ENCODE measurements at regions not wholly inside any gene's neighbourhood (a gene's known extent, or its start where the extent isn't known, plus 50 kb on each side); places are given as distances from the start of the nearest gene placed in this dataset.

GRCh38 chr18:60493066-60493465, 120.5 kb upstream of the MC4R start:
- no peak for DNase-seq
- H3K4me3 ChIP-seq, result no peak overlapping the region
- no peaks in the 10 kb centered on the region for H3K36me3 ChIP-seq
- intact Hi-C loops (cut with DNase I; ENCODE audit: low total_unique reads), result no loop called here
- peaks cover 0 to 5% (median 0%) of the 10 kb centered on the region in 8 donors for H3K9me3 ChIP-seq
- no peak overlapping the region for H3K27ac ChIP-seq
- WGBS, 5 donors, result 61 to 73% (median 66%) methylated on average over 4 of the region's 4 CpGs
- no peaks in the 10 kb centered on the region for H3K27me3 ChIP-seq (replicated peaks in 1 of 7)
- TF ChIP-seq POLR2AphosphoS5 (IDR thresholded peaks at IDR 0.05), result no peak
- TF ChIP-seq POLR2A (IDR thresholded peaks at IDR 0.05), result no peak
- no peak for TF ChIP-seq CTCF (IDR thresholded peaks at IDR 0.05 in 8 of 11, conservative IDR thresholded peaks at IDR 0.05 in 3 of 11)
- H3K4me1 ChIP-seq, result no peaks in the 10 kb centered on the region

GRCh38 chr18:60499675-60500074, 127.1 kb upstream of the MC4R start:
- H3K27me3 ChIP-seq (replicated peaks in 1 of 7), result no peaks in the 10 kb centered on the region
- DNase-seq, result no peak
- intact Hi-C loops (cut with DNase I; ENCODE audit: low total_unique reads), result no loop called here
- H3K9me3 ChIP-seq, result peaks cover 0 to 5% (median 0%) of the 10 kb centered on the region in 8 donors
- no peak for TF ChIP-seq POLR2A (IDR thresholded peaks at IDR 0.05)
- no peak for TF ChIP-seq POLR2AphosphoS5 (IDR thresholded peaks at IDR 0.05)
- no peak for TF ChIP-seq CTCF (IDR thresholded peaks at IDR 0.05 in 8 of 11, conservative IDR thresholded peaks at IDR 0.05 in 3 of 11)
- H3K27ac ChIP-seq, result no peak overlapping the region
- H3K4me3 ChIP-seq, result no peak overlapping the region
- no peaks in the 10 kb centered on the region for H3K4me1 ChIP-seq
- H3K36me3 ChIP-seq, result no peaks in the 10 kb centered on the region
- WGBS, 5 donors, result 82 to 96% (median 90%) methylated on average over 4 of the region's 4 CpGs

- Histone ChIP-seq H3K36me3 (no peaks in the 10 kb centered on the region), H3K27ac (no peak overlapping the region), H3K27me3 (replicated peaks in 1 of 7) (no peaks in the 10 kb centered on the region), H3K9me3 (peaks cover 0 to under 1% (median 0%) of the 10 kb centered on the region in 8 donors), H3K4me3 (no peak overlapping the region), H3K4me1 (no peaks in the 10 kb centered on the region)
- TF ChIP-seq POLR2AphosphoS5 (IDR thresholded peaks at IDR 0.05) (no peak), CTCF (IDR thresholded peaks at IDR 0.05 in 8 of 11, conservative IDR thresholded peaks at IDR 0.05 in 3 of 11) (no peak), POLR2A (IDR thresholded peaks at IDR 0.05) (no peak)
- intact Hi-C loops (cut with DNase I; ENCODE audit: low total_unique reads), result no loop called here
- 78 to 95% (median 92%) methylated on average over 2 of the region's 2 CpGs for WGBS, 5 donors
- no peak for DNase-seq
Observed at GRCh38 chr18:60500960-60501359, 128.4 kb upstream of the MC4R start.

DNA sequence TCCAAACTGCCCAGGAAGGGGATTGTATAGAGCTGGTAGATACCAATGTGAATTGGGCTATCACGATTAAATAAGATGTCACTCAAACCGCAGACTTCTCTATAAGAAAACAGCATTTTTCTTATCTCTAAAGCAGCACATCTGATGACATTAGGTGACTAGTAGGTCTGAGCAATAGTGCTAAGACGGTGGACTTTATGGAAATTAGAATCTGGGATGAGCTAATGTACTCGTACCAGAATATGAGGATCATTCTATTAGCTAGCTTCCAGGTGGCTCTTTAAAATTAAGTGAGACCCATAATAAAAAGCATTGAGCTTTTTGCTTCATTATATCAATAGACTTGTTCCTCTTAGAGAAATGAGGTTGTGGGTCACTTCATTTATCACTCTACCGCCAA, 130.0 kb upstream of the MC4R start:
- H3K4me3 ChIP-seq, result no peak overlapping the region
- intact Hi-C loops (cut with DNase I; ENCODE audit: low total_unique reads), result no loop called here
- no peak for DNase-seq
- H3K27ac ChIP-seq, result no peak overlapping the region
- TF ChIP-seq CTCF (IDR thresholded peaks at IDR 0.05 in 8 of 11, conservative IDR thresholded peaks at IDR 0.05 in 3 of 11) (no peak), POLR2A (IDR thresholded peaks at IDR 0.05) (no peak), POLR2AphosphoS5 (IDR thresholded peaks at IDR 0.05) (no peak)
- no peaks in the 10 kb centered on the region for H3K27me3 ChIP-seq (replicated peaks in 1 of 7)
- WGBS, 5 donors, result 78 to 89% (median 80%) methylated on average over 5 of the region's 5 CpGs
- no peaks in the 10 kb centered on the region for H3K9me3 ChIP-seq
- H3K4me1 ChIP-seq, result no peaks in the 10 kb centered on the region
- H3K36me3 ChIP-seq, result no peaks in the 10 kb centered on the region
